Erythroblast (primary cell): ENCODE measurements at regions not wholly inside any gene's neighbourhood (a gene's known extent, or its start where the extent isn't known, plus 50 kb on each side); places are given as distances from the start of the nearest gene placed in this dataset.

Source experiments
- GATA1 ChIP-seq: IDR thresholded peaks from 2 replicates; pipeline ENCODE4 v1.6.1; 2011; ENCODE audit warnings: low read depth, mild to moderate bottlenecking, control low read depth, low read length, moderate library complexity
- POLR2A ChIP-seq: IDR thresholded peaks from 2 replicates; pipeline ENCODE4 v1.6.1; 2011; ENCODE audit warnings: mild to moderate bottlenecking, low read length

GRCh38 chr3:165983284-165983683, 146.1 kb upstream of the BCHE start:
- TF ChIP-seq POLR2A (no peak), GATA1 (no peak)
